ENCODE measurements at regions not wholly inside any gene's neighbourhood (a gene's known extent, or its start where the extent isn't known, plus 50 kb on each side); places are given as distances from the start of the nearest gene placed in this dataset.

- no peak for TF ChIP-seq CTBP2 (IDR thresholded peaks at IDR 0.05; ENCODE audit: borderline replicate concordance, insufficient read depth, insufficient read length, low read length)
- TF ChIP-seq, protein P1, sequence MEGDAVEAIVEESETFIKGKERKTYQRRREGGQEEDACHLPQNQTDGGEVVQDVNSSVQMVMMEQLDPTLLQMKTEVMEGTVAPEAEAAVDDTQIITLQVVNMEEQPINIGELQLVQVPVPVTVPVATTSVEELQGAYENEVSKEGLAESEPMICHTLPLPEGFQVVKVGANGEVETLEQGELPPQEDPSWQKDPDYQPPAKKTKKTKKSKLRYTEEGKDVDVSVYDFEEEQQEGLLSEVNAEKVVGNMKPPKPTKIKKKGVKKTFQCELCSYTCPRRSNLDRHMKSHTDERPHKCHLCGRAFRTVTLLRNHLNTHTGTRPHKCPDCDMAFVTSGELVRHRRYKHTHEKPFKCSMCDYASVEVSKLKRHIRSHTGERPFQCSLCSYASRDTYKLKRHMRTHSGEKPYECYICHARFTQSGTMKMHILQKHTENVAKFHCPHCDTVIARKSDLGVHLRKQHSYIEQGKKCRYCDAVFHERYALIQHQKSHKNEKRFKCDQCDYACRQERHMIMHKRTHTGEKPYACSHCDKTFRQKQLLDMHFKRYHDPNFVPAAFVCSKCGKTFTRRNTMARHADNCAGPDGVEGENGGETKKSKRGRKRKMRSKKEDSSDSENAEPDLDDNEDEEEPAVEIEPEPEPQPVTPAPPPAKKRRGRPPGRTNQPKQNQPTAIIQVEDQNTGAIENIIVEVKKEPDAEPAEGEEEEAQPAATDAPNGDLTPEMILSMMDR (IDR thresholded peaks at IDR 0.05; ENCODE audit: control extremely low read depth in 1 of 3, insufficient read depth in 1 of 3, low read depth in 1 of 3, low read length in 3 of 3), result no peak
- TF ChIP-seq RFX5 (IDR thresholded peaks at IDR 0.05; ENCODE audit: borderline replicate concordance, low read depth, low read length), result no peak
- TF ChIP-seq RAD21 (IDR thresholded peaks at IDR 0.05 in 1 of 2, conservative IDR thresholded peaks at IDR 0.05 in 1 of 2; ENCODE audit: low read depth in 2 of 2, low read length in 2 of 2), result no peak
These were observed 1168.1 kb downstream of the TAF11L14 start for GRCh38 chr5:18802336-18802735.

Measured in H1 (cell line).